SH-SY5Y (cell line): ENCODE measurements at regions not wholly inside any gene's neighbourhood (a gene's known extent, or its start where the extent isn't known, plus 50 kb on each side); places are given as distances from the start of the nearest gene placed in this dataset.

Source experiments
- GATA2 ChIP-seq: IDR thresholded peaks from 2 replicates; pipeline ENCODE4 v1.6.1; 2011; ENCODE audit warnings: mild to moderate bottlenecking, low read depth, low read length
- GATA3 ChIP-seq: IDR thresholded peaks from 2 replicates; pipeline ENCODE4 v1.6.1; 2011; ENCODE audit warnings: low read depth, mild to moderate bottlenecking, low read length, moderate library complexity

DNA sequence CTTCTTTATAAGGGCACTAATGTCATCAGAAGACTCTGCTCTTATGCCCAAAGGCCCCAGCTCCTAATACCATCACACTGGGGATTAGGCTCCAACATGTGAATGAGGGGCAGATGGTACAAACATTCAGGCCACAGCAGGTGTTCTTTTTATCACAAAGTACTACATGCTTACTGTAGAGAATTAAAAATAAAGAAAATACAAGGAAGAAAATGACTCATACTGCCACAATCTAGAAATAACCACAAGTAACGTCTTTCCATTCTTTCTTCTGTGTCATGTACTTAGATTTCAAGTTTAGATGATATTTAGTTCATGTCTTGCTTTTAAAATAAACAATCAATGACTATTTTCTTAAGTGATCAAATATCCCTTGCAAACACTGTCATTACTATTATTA, 100.3 kb upstream of the NEDD4L start:
- TF ChIP-seq GATA2 (no peak), GATA3 (no peak)
